Kidney (tissue), 13 donors: ENCODE measurements at regions not wholly inside any gene's neighbourhood (a gene's known extent, or its start where the extent isn't known, plus 50 kb on each side); places are given as distances from the start of the nearest gene placed in this dataset.

Experiments used
- DNase-seq, 5 donors: peaks; one replicate each; pipeline ENCODE4 v3.0.0-alpha.2; 2013 to 2020
- FAIRE-seq: peaks from 2 replicates; lab custom pipeline; 2012; peaks lifted over from hg19 to GRCh38; lab: Jason Lieb, UNC
- H3K27ac ChIP-seq, 2 donors: one replicate each; pipeline ENCODE4 v1.7.0; 2013; ENCODE audit warnings: low read depth in 2 of 2, low read length in 2 of 2, inconsistent platforms in 1 of 2
- H3K27me3 ChIP-seq: one replicate; pipeline ENCODE4 v1.7.1; 2013; ENCODE audit warnings: low read length, inconsistent platforms; ENCODE audit not compliant: control insufficient read depth, insufficient read depth
- H3K36me3 ChIP-seq, 3 donors: one replicate each; pipeline versions ENCODE4 v1.7.0 to v1.7.1; 2013; ENCODE audit warnings: low read length in 3 of 3, control low read depth in 1 of 3, inconsistent platforms in 1 of 3; ENCODE audit not compliant: insufficient read depth in 3 of 3, control insufficient read depth in 2 of 3
- H3K4me1 ChIP-seq, 3 donors: one replicate each; pipeline versions ENCODE4 v1.7.0 to v1.7.1; 2013; ENCODE audit warnings: low read length in 3 of 3, inconsistent platforms in 1 of 3, low read depth in 1 of 3; ENCODE audit not compliant: control insufficient read depth in 2 of 3, insufficient read depth in 2 of 3
- H3K4me3 ChIP-seq, 3 donors: one replicate each; pipeline versions ENCODE4 v1.7.0 to v1.8.1; 2013; ENCODE audit warnings: low read length in 3 of 3, control low read depth in 1 of 3, inconsistent platforms in 1 of 3
- H3K9ac ChIP-seq, 3 donors: one replicate each; pipeline versions ENCODE4 v1.7.0 to v1.7.1; 2013; ENCODE audit warnings: low read length in 3 of 3, control low read depth in 1 of 3, inconsistent platforms in 1 of 3
- H3K9me3 ChIP-seq, 3 donors: one replicate each; pipeline versions ENCODE4 v1.7.0 to v1.7.1; 2013; ENCODE audit warnings: low read length in 3 of 3, control low read depth in 1 of 3, inconsistent platforms in 1 of 3; ENCODE audit not compliant: control insufficient read depth in 2 of 3, insufficient read depth in 1 of 3
- CTCF ChIP-seq: IDR thresholded peaks from 3 replicates; pipeline ENCODE4 v1.5.1; 2012; ENCODE audit warnings: mild to moderate bottlenecking, moderate library complexity, borderline replicate concordance; ENCODE audit not compliant: insufficient read depth; ENCODE audit errors: extremely low read depth
- intact Hi-C: fragments of 100-400 bp; cut with DNase I; formaldehyde crosslinking; loops from one replicate; pipeline ENCODE4 v1.11.1; 2022
- donor health status: control.
- donor health status: control.
- donor health status: control.
- donor health status: control.
- donor health status: control.
- donor health status: DM: yes; HTN: yes; CAD: no.
- donor health status: Normal renal cell carcinoma (clear cell type).

GRCh38 chr9:82668689-82669199 lies 394.2 kb downstream of the RASEF start:
- no peaks in the 10 kb centered on the region for H3K4me1 ChIP-seq
- H3K9ac ChIP-seq = no peak overlapping the region
- no peaks in the 10 kb centered on the region for H3K27me3 ChIP-seq
- intact Hi-C loops = no loop called here
- no peak overlapping the region for H3K27ac ChIP-seq
- DNase-seq (no peak), FAIRE-seq (no peak)
- no peaks in the 10 kb centered on the region for H3K36me3 ChIP-seq
- no peak overlapping the region for H3K4me3 ChIP-seq
- no peaks in the 10 kb centered on the region for H3K9me3 ChIP-seq
- no peak for TF ChIP-seq CTCF

GRCh38 chr9:82670000-82670399 lies 392.9 kb downstream of the RASEF start:
- FAIRE-seq (no peak), DNase-seq (no peak)
- intact Hi-C loops = no loop called here
- H3K27me3 ChIP-seq = no peaks in the 10 kb centered on the region
- no peaks in the 10 kb centered on the region for H3K36me3 ChIP-seq
- no peaks in the 10 kb centered on the region for H3K4me1 ChIP-seq
- H3K4me3 ChIP-seq = no peak overlapping the region
- TF ChIP-seq CTCF = no peak
- no peaks in the 10 kb centered on the region for H3K9me3 ChIP-seq
- no peak overlapping the region for H3K9ac ChIP-seq
- no peak overlapping the region for H3K27ac ChIP-seq

GRCh38 chr9:82670726-82671125 lies 392.2 kb downstream of the RASEF start:
- DNase-seq = no peak
- TF ChIP-seq CTCF = no peak
- Histone ChIP-seq H3K27ac (no peak overlapping the region), H3K9ac (no peak overlapping the region), H3K36me3 (no peaks in the 10 kb centered on the region), H3K4me1 (no peaks in the 10 kb centered on the region), H3K27me3 (no peaks in the 10 kb centered on the region), H3K9me3 (no peaks in the 10 kb centered on the region), H3K4me3 (no peak overlapping the region)
- FAIRE-seq = no peak
- intact Hi-C loops = no loop called here

- intact Hi-C loops = no loop called here
- Histone ChIP-seq H3K4me1 (no peaks in the 10 kb centered on the region), H3K9ac (no peak overlapping the region), H3K4me3 (no peak overlapping the region), H3K27ac (no peak overlapping the region), H3K9me3 (no peaks in the 10 kb centered on the region), H3K36me3 (no peaks in the 10 kb centered on the region), H3K27me3 (no peaks in the 10 kb centered on the region)
- FAIRE-seq (no peak), DNase-seq (no peak)
- TF ChIP-seq CTCF = no peak
These were observed 389.7 kb downstream of the RASEF start for GRCh38 chr9:82673201-82673600.
